HL-60/S4 (cell line): ENCODE measurements at regions not wholly inside any gene's neighbourhood (a gene's known extent, or its start where the extent isn't known, plus 50 kb on each side); places are given as distances from the start of the nearest gene placed in this dataset.

Experiments
- in situ Hi-C: fragments of 300-500 bp; cut with MboI; formaldehyde crosslinking; loops from 2 replicates; pipeline ENCODE4 v1.14.3; 2022; ENCODE audit warnings: low sequenced_read_pairs

GRCh38 chr18:22542406-22542835, 124.7 kb upstream of the CTAGE1 start:
- in situ Hi-C loops = no loop called here

DNA sequence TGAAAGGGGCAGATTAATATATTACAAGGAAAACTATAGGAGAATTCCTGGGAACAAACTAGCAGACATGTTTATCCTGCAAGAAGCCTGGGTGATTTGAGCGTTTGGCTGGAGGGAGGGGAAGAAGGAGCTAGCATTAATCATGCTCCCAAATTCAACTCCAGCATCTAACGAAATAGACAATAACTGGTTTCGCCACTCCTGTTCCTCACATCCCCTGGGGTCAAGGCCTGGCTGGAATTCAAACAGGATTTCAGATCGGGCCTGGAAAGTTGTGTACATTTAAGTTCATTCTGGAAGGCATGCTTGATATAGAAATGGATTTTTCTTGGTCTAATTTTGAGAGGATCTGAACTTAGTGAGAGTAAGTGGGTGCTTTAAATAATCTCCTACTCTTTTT, 126.1 kb upstream of the CTAGE1 start:
- in situ Hi-C loops = no loop called here

GRCh38 chr18:22544626-22545025, 126.9 kb upstream of the CTAGE1 start:
- in situ Hi-C loops = no loop called here

DNA sequence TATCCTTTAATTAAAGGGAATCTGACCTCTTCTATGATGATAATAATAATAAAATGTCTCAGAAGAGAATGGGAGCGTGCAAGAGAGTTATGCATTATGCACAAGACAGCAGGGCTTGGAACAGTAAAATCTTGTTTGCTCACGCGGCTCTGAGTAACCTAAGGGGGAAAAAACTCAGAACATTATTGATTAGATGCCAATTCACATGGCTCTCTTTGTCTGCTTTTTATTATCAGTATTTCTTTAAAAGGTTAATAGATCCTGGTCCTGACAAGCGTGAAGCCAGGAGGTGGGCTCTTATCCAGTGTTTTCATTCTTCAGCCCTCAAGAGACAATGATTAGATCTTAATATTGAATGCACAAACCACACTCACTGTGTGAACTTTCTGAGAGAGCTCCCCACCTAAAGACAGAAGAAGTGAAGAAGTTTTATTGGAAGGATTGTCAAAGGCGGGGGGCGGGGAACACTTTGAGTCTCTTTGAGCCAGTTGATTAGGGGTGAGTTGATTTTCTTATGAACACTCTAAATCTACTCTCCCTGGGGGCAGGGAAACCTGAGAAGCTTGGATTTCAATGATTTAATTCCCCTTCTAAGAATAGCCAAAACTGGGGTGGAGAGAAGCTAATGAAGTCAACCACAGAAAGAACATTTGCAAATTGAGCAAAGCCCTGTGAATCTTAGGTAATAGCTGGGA, 127.5 kb upstream of the CTAGE1 start:
- in situ Hi-C loops = no loop called here

- in situ Hi-C loops = no loop called here
Measured at GRCh38 chr18:22546905-22547570, 129.3 kb upstream of the CTAGE1 start.

DNA sequence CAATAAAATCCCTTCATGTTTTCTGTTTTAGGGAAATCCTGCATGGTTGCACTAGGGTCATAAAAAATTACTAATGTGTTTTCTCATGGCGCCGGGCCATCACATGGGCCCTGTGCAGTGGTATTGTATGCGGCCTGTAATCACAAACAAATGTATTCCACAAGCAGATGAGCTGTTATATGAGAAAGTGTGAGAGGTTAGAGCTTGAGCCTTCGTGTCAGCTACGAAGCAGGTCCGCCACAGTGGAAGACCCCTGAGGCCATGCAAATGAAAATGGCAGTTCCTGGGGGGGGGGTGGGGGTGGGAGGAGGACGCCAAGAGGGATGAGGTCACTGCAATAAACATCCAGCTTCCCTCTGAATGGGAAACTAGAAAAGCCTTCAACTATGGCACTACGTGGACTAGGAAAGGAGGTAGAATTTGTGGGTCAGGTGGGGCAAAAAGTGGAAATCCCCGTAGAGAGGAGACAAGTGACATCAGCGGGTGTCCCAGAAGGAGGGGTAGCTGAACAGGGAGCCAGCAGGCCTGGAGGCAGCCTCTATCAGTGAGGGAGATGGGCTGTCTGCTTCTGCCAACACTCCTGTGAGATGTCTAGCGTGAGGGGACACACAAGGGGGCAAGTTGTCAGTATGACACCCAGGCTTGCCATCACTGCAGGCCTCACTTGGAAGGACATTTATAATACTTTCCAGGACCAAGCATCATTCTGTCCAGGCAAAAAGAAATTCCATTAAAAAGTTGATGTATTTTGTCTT, 130.3 kb upstream of the CTAGE1 start:
- in situ Hi-C loops = no loop called here

DNA sequence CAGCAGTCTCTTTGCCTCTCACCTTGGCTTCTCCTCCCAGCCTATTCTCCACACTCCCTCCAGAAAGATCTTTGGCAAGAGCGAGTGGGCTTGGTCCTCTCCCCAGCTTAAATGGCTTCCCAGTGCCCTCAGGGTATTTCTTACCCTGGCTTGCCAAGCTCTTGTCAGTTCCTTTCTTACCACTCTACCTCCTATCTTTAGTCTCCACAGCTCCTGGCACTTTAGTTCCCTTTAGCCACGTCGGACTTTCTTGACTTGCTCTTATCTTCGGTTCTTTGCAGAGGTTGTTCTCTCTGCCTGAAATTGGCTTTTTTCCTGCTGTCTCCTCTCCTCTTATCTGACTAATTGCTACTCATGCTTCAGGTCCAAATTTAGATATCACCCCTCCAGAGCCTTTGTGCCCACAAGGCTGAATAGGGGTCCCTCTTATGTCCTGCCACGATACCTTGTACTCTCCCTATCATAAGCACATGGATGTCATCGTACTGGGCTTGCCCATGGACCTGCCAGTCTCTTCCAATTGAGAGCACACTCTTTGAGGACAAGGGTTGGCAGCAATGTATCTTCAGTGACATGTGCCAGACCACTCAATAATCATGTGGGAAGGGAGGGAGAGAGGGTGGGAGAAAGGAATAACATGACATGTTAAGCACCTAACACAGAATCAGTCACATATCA, 131.7 kb upstream of the CTAGE1 start:
- in situ Hi-C loops = no loop called here

DNA sequence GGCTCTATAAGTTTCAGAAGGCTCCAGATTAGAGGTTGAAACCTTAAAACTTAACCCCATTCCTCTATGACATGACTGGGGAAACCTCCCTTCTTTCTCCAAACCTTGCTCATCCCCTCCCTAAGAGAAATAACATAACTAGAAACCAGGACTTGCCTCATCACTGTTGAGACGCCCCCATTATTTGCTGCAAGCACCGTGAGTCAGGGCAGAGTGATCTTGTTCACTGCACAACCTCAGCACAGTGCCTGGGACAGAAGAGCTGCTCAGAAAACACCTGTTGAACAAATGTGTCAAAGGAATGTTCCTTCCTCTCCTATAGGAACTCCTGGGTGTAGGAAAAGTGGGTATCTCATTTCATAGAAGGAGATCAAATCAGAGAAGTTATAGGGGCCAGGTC, 132.7 kb upstream of the CTAGE1 start:
- in situ Hi-C loops = loop anchor here (25.0 kb wide), 1 partner anchor 388 kb away; the partner anchor contains the start of gene GATA6

DNA sequence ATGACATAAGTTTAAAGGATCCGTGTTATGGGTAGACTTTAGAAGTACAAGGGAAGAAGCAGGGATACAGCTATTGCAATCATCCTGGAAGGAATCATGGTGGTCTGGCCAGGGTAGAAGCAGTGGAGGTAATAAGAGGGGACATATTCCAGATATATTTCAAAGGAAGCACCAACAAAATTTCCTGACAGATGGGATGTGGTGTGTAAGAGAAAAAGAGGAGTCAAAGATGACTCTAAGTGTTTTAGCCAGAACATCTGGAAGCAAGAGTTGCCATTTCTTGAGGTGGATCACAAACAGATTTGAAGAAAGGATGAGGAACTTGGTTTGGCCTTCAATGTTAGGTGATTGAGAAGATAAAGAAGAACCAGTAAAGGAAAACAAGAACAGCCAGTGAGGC, 133.1 kb upstream of the CTAGE1 start:
- in situ Hi-C loops = loop anchor here (25.0 kb wide), 1 partner anchor 389 kb away; the partner anchor contains the start of gene GATA6

DNA sequence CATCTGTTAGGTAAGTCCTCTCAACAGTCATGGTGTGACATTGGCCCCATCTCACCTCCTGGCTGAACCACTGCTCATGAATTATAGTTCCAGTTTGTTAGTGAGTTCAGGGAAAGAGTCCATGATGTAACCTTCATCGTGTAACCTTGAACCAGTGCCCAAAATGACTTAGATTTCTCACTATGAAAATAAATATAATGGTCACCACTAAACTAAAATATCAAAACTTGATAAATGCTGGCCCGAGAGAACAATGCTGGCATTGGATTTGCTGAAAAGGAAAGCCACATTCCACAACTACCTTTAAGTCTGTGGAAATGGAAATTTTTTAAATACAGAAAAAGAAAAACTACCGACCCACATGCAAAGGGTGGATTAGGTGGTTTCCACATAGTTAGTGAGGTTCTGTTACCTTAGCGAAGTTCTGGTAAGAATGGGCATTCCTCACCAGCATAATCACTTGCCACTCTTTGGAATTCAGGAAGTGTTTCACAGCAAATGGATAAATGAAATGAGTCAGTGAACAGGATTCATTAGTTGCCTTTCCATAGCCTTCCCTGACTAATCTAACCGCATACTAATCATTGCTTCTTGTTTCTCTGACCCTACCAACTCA, 133.9 kb upstream of the CTAGE1 start:
- in situ Hi-C loops = loop anchor here (25.0 kb wide), 1 partner anchor 389 kb away; the partner anchor contains the start of gene GATA6

DNA sequence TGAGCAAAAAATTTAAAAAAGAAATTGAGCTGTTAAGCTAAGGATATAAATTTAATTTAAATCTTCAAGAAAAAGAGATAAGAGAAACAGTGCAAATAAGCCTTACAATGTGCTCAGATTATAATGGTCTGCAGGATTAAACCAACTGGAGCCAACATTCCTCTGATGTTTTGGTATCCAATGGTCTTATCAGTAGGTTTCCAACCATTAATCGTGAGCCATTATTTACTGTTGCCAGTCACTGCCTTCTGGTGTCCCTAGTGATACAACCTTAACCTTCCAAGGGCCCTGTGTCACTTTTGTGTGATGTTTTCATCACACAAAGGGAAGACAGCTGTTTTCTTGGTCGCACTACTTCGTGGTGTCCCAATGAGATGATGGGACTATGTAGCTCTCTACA, 134.5 kb upstream of the CTAGE1 start:
- in situ Hi-C loops = loop anchor here (25.0 kb wide), 1 partner anchor 390 kb away; the partner anchor contains the start of gene GATA6

- in situ Hi-C loops = loop anchor here (25.0 kb wide), 1 partner anchor 391 kb away; the partner anchor contains the start of gene GATA6
Measured at GRCh38 chr18:22552899-22553460, 135.3 kb upstream of the CTAGE1 start.

DNA sequence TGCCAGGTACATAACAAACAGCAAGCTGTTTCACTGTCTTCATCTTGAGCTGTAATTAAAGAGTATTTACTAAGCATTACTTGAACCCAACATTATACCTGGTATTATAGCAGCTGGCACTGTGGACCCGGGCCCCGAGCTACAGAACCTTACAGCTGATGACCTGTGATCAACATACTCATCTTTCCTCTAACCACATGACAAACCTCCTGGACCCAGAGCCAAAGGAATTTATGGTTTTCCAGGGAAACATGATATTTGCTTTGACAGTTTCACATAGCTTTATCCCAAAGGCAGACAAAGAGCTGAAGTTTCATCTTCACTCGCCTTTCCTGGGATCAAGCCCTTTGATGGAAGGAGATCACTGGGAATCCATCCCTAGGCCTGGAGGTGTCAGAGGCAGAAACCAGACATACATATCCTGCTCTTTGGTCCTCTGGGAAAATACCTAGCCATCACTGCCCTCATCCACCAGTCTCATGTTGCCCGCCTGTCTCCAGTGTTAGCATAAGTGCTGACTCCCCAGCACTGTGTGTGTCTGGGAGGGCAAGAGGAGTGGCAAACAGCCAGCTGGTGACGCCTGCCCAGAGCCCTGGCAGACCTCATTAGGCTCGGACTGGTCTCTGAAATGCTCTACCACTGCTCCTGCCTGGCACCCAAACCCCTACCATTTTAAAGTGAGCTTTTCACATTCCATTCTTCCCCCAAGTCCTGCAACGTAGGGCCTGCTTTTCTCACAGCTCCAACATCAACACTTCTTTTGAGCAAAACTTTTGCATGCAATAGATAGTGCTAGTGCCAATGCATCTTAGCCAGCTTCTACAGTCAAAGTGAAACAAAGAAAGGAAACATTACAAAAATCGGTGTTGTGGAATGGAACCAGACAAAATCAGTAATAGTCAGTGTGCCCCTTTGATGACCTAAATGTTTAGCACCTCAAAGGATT, 138.8 kb upstream of the CTAGE1 start:
- in situ Hi-C loops = loop anchor here (25.0 kb wide), 1 partner anchor 394 kb away; the partner anchor contains the start of gene GATA6

GRCh38 chr18:22557168-22557941, 139.6 kb upstream of the CTAGE1 start:
- in situ Hi-C loops = loop anchor here (25.0 kb wide), 1 partner anchor 395 kb away; the partner anchor contains the start of gene GATA6

DNA sequence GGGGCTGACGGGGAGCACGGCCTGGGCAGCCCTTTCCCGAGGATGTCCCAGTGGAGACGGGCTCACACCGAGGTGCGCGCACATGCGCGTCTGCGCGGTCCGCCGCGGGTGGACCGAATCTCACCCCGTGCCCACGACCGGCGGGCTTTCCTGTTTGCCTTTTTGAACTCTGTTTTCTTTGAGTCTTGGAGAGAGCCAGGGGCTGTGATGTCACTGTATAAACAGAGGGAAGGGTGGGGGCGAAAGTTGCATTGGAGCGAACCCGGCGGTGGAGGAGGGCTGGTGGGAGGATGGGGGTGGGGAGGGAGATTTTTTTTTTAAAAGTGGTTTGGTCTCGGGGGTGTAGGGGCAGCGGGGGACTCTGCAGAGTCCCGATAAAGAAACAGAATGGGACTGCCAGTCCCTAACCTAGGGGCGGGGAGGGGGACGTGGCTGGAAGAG, 141.2 kb upstream of the CTAGE1 start:
- in situ Hi-C loops = loop anchor here (25.0 kb wide), 1 partner anchor 397 kb away; the partner anchor contains the start of gene GATA6

- in situ Hi-C loops = loop anchor here (25.0 kb wide), 1 partner anchor 397 kb away; the partner anchor contains the start of gene GATA6
Measured at GRCh38 chr18:22559414-22560274, 141.9 kb upstream of the CTAGE1 start.

DNA sequence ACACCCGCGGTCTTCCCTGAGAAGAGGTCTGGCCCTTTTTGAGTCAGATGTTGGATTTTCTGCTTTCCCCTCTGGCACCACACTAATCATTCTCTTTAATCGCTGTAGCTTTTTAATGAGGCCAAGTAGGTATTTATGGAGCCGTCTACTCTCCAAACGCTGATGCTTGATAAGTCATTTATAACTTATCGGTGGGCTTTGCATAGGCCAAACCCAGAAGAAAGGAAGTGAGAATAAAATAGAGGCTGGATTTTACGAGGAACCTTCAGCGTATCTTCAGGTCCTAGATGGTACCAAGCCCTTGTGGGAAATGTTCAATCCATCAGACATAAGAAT, 142.5 kb upstream of the CTAGE1 start:
- in situ Hi-C loops = loop anchor here (25.0 kb wide), 1 partner anchor 398 kb away; the partner anchor contains the start of gene GATA6
